HT-29 (cell line): ENCODE measurements at regions not wholly inside any gene's neighbourhood (a gene's known extent, or its start where the extent isn't known, plus 50 kb on each side); places are given as distances from the start of the nearest gene placed in this dataset.

Source experiments
- DNase-seq: peaks from one replicate; pipeline ENCODE4 v3.0.0-alpha.2; 2015; ENCODE audit warnings: low spot score

DNA sequence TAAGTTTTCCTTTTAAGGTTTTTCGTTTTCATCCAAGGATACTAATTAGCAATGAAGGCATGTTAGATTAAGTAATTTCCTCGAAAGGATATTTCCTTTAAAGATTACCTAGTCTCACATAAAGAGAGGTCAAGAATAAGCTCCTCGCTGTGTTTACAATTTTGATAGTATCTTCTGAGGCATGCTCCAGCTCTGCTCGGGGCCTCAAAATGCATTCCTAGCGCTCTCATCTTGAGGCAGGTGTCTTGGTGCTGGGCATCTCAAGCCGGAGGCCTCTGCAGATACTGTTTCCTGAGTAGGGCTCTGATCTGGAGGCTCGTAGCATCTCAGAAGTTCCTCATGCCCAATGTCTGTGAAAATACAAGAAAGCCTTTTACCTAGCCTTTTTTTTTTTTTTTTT, 128.6 kb upstream of the SNX19 start:
- no peak for DNase-seq

DNA sequence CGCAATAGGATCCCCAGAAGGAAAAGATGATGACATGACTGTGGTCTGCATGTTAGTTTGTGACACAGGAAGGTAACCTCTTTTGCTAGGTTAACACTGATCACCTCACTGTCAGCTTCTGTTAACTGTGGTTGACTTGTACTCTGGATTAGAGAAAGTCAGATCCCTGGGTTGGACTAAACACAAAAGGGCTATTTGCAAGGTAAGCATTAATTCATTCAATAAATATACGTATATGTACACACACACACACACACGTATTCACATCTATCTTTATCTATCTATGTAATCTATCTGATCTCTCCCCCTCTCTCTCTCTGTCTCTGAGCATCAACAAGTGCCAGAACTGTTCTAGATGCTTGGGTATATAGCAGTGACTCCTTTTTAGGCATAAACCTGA, 136.1 kb upstream of the SNX19 start:
- no peak for DNase-seq

DNA sequence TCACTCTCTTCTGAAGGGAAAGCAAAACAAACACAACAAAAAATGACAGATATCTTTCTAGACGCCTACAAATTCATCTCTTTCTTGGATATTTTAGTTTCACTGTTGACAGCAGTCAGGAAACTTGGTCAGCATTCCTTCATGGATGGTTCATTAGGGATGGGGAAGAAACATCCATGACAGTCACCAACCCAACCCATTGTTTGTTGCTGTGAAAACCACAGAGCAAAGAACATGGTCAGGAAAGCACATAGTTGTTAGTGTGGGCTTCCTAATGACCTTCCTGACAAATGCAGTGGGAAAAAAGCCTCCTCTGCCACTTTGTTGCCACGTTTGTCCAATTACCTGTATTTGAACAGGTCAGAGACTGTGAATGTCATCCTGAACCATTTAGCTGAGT, 139.8 kb upstream of the SNX19 start:
- no peak for DNase-seq

DNA sequence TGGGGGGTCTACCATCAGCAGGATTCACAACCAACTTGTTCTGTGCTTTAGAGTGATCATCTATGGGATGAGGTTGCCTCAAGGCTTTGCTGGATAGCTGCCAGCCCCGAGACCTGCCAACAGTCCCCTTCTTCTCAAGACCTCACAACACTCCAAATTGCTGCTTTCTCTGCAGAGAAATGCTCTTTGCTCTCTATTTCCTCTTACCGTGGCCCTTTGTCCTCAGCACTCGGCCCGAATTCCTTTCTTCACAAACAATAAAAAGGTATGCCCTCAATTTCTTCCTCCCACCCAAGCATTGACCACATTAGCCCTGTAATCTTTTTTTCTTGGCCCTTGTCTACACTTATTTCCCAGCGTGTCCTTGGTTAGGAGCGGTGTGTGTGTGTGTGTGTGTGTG, 147.4 kb upstream of the SNX19 start:
- DNase-seq = no peak

DNA sequence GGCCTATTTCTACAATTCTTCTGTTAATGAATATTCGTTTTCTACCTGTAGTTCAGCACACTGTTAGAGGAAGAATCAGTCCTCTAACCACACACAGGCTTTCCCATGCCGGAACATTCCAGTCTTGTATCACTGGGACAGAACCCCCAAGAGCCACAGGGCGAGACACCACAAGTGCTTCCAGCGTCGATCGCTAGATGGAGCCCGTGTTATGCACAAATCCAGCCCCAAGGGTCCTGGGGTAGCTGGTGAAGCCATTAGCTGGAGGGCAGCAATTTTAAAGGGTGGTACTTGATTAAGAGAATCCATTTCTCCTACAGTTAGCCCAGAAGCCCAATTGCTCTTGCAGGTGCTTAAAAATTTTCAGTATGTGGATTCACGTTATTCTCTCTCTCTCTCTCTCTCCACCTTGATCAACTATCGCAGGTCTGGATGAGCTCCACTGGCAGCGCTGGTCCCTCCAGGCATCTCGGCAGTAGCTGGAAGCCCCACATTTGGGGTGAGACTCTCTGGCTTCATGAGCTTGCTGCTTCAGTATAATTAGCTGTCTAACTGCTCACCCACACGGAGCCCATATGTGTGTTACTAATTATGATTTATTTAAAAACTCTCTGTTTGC, 148.2 kb upstream of the SNX19 start:
- peak; percentile 83 for DNase-seq

DNA sequence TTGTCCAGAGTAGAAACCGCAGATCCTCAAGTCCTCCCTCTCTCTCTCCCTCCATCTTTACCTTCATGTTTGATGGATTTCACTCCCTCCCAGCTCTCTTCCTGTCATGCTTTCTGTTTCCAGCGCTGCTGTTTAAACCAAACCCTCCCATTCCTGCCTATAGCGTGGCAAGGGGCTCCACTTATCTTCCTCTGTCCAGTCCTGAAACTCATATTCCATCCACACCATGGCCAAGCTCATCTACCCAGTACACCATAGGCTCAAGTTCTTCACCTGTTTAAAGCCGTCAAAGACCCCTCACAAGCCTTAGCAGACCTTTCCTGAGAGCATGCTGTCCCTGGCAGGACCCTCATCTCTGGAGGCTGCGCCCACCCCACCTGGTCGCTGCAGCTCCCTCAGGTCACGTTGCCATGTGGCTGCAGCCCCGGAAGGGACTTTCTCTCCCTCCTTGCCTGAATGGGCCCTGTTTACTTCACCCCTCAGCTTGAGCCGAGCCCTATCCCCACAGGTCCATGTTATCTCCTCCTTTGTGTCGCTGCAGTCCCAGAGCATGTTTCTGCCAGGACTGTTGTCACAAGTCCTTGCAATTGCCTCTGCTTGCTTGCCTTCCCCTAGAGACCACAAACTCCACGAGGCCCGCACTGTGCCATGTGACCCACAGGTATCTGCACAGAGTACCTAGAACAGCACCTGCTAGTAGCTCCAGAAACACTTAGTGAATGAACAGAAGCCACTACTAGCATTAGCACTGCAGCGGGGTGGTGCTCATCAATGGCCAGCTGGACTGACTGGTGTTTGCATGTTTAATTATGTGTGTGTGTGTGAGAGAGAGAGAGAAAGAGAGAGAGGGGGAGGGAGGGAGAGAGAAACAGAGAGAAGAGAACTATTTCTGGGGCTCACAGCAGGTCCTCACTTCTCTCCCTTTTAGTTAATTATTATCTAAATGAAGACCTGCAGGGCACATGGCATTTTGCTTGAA, 149.4 kb upstream of the SNX19 start:
- DNase-seq = no peak

DNA sequence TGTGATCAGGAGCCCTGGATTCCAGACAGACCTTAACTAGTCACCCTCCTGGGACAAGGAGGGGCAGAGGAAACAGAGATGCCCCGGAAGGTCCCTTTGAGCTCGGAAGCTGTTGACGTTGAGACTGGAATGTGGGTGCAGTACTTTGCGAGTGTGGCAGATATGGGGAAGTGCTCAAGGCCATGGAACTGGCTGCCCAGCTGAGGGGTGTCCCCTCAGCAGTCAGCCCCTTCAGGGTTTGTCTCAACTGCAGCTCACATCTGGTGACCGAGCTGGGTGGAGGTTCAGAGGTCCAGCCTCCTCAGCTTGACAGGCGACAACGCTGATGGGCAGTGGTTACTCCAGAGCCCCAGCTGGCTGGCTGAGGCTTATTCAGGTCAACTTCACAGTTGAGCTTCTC, 150.3 kb upstream of the SNX19 start:
- DNase-seq = no peak

DNA sequence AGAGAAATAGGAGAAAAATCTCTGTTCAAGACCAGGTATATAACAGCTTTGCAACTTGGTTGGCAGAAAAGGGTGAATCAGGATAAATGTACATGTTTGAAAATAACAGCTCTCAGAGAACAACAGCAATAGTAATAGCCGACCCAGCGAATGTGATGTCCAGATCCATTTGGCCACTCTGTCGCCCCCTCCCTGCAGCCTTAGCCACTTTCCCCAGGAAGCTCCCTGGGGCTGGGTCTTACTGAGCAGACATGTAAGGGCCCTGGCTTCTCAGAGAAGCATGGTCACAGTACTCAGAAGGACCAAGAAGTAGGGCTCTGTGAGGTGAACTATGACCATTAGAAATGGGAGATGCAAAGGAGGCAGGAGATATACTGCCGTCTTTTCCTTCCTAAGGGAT, 154.1 kb upstream of the SNX19 start:
- DNase-seq = no peak

DNA sequence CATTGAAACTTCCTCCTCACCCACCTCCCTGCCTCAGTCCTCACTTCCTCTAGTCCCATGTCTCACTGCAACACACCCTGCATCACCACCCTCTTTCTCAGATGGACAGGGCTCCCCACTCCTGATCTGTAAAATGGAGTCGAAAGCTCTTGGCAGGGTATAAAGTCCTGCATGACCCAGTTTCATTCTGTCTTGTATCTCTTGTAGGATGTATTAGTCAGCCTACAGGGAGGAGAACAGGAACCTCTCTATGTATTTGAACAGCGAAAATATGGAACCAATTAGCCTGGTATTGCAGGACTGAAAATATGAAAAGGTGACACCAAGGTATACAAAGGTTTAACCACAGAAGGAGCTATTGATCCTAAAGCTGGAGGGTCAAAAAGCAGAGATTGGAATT, 156.9 kb upstream of the SNX19 start:
- DNase-seq = no peak

DNA sequence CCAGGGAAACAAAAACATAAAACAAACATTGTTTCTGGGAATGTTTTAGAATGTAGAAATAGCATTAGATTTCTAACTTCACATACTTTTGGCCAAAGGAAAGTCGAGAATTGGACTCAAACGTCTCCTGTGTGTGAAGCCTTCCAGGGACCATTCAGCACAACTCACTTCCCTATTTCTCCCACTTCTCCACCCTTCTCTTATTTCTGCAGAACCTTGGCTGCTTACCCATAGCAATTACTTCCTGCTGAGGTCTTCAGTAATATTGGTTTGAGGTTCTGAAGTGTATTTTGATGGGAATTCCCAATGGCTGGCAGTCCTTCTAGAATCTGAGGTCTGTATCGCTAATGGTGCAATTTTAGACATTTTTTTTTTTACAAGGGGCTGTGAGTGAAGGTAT, 158.3 kb upstream of the SNX19 start:
- DNase-seq = no peak

DNA sequence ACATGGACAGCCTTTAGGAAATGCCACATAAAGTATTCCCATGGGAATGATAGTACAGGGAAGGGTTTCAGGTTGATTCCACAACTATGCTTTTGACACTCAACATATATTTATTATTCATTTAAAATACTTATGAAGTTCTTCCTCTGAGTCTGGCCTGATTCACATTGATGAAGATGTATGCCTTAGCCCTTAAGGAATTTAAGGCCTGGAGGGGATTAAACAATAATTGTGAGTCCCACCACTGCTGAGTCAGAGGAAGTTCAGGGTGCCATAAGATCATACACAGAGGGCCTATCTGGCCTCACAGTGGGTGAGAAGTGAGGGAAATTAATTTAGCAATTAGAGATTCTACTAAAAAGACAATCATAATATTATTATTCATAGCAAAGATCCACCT, 161.1 kb upstream of the SNX19 start:
- DNase-seq = no peak

DNA sequence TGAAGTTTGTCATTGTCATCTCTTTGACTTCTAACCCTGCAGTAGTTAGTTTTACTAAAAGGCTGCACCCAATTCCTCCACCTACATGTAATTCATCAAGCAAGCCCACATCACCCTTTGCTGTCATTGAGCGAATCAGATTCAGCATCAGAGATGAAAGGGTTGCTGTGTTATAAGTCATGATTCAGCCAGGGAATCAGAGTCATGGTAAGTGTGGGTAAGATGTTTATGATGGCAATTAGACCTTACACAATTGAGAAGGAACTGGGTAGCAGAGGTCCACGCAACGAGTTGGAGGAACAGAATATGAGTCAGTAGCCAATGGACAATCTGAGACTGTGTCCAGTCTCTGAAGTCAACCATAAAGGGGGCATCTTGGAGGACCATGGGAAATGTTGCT, 162.8 kb upstream of the SNX19 start:
- DNase-seq = no peak

DNA sequence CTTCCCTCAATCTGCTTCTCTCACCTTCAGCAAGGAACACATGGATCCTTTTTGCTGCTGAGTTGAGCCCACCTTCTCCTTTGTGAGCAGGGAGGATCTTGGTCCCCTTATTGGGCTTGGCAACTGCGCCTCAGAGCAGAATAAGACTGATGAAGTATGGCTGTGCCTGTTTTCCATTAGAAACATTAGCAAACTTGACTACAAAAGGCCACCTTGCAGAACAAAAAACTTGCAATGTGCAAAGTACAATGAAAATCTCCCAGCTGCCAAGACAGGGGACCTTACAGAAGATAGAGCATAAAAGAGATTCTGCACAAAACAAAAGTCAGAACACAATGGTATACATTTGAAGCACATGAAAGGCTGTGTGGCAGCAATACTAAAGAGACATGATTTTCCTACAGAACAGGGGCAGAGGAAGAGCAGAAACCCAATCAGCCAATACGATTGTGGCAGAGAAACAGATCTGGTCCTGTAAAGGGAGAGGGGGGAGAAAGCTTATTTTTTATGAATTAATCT, 173.5 kb upstream of the SNX19 start:
- no peak for DNase-seq

DNA sequence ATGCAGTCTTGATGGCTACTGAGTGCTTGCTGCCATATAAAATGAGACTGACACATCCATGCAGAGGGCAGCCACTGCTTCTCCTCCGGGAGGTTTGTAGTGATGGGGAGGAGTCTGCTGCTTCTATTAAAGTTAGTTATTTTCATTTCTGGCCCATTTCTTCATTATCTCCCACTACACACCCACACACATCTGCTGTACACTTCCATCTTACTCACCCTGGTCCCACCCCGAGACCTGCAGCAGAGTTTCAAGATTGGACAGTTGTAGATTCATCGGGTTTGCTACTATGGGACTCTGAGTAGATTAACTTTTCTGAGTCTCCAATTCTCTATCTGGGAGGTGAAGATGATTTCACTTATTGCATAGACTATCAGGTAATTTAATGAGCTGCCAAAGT, 176.2 kb upstream of the SNX19 start:
- no peak for DNase-seq

DNA sequence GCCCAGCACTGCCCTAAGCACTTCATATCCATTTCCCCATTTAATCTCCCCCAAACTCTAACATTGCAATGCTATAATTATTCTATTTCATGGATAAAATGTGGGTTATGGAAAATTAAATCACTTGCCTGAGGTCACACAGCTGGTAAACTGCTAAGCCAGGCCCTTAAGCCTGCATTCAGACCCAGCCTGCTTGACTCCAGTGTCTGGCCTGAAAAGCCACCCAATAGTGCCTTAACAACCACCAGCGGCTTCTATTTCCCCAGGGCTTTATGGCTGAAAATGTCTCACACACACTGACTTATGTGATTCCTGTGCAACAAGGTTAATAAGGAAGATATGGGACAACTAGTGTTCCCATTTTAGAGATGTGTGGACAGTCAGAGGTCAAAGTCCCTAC, 178.5 kb upstream of the SNX19 start:
- no peak for DNase-seq

DNA sequence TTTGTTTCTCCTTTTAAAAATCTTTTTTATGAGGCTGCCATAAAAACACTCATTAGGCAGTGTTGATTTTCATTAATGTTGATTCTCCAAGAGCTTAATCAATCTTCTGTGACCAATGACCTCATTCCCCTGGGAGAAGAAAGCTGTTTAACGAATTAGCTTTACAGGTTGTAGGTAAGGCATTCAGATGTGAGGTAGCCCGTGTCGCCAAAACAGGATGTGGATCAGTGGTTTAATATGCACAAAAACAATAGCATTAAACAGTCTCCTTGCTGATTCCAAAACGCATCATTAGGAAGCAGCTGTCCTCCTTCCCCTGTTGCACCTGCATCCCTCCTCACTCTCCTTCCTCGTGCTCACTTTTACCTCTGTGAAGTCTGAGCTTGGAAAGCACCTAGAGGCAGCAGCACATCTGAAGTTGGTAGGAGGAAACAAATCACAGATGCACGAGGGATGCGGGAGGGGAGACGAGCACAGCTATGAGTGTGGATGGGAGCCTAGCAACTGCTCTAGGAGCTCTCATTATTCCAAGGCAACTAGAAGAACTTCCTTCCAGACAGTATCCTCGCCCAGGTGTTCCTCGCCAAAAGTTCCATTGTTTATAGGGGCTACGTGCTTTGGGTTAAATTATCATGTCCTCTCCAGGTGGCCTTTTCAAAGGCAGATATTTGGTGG, 179.4 kb upstream of the SNX19 start:
- no peak for DNase-seq

DNA sequence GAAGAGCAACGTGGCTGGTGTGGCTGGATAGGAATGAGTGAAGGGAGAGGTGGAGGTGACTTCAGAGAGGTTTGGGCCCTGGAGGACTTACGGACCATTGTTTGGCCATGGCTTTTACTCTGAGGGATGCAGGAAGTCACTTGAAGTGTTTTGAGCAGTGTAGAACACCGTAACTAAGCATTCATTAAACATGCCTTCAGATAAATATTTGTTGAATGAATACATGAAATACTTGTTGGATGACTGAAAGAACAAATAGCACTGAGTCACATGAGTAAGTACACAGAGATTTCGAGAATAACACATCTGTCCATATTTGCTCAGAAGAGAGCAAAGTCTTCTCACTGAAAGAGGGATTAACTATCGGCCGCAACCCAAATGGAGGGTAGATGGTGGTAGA, 182.7 kb upstream of the SNX19 start:
- no peak for DNase-seq

DNA sequence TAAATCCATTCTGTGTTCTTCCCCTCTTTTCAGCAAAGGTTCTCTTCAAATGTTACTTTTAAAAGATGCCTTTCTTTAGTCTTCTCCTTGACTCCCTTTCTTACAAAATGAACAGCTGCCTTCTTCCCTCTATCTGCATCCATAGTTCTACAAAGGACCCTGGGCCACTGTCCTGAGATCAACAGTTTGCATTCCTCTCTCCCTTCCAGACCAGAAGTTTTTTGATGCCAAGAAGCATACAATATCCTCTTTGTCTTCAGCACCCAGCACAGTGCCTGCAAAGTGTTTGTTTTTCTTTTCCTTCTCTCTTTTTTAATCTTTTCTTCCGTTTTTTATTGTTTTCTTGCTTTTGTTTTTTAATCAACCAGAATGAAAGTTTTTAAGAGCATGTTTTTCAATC, 183.5 kb upstream of the SNX19 start:
- no peak for DNase-seq

DNA sequence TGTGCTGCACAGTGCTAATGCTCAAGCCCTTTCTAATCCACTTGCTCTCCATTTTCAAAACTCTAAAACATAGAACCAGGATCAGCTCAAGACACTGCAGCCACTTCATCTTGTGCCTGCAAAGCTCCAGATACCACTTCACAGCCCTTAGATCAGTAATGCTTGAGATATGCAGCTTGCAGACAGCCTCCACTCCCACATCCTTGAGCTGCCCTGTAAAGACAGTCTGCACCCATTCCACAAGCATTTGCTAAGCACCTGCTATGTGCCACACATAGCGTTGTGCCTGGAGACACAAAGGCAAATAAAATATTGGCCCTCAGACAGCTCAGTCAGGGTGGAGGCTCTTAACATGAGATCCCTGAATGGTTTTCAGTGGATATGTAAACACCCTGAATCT, 192.5 kb upstream of the SNX19 start:
- no peak for DNase-seq

DNA sequence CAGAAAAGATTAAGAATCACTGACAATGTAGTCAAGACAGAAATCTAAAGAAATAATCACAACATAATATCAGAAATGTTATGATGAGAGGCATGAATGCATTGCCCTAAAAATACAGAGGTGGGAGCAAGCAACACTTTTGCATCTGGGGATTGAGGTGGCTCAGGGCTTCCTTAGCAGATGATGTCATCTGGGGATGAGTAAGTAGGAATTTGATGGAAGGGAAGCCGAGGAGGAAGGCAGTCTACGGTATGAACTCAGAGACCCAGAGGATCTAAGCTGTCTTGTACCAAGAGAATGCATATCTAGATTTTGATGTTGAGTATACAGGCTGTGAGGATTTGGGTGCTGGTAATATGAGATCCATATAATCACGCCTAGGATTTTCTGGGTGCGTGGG, 193.0 kb upstream of the SNX19 start:
- DNase-seq = no peak

DNA sequence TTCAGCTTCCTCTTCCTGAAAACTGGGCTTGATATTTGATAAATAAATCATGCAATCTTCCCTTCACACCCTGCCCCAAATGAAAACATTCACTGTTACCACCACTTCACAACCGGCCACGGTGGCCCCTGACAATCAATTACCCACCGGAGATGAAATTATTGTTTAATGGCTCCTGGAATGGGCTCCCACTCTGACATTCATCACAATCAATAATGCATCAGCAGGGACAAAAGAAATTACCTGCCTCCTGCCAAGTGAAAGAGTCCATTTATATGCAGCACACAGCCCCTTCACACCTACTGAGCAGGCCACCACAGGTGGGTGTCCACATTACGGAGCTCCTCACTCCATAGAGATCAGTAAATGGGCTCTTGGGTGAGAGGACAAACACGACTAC, 193.5 kb upstream of the SNX19 start:
- no peak for DNase-seq

DNA sequence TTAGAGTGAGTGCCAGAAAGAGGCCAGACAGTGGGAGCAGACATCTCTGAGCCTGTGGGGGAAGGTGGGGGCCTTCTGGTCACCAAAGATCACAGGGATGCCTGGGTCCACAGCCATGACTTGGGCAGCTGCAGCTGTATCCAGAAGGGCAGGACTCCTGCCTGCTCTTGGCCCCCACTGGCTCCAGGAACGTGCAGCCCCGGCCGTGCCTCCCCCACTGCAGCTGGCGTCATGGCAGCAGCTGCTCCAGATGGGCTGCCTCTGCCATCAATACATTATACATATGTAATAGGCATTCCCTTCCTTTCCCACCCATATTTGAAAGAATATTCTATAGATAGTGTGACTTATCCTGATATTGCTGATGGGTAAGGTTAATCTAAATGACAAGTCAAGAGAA, 195.5 kb upstream of the SNX19 start:
- DNase-seq = no peak

DNA sequence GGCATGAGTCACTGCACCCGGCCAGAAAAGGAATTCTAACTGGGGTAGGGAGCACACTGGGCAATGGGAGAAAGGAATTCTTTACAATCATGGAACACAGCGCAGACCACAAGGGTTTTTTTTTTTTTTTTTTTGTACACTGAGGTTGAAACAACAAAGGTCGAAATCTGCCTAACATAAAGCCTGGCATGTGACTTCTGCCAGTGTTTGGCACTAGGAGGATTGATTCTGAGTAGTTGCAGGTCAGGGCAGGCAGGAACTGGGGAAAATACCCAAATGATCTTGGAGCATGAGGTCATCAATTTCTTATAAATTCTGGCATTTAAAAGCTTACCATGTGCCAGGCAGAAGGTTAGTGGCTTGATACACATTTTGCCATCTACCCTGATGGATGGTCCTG, 202.0 kb upstream of the SNX19 start:
- no peak for DNase-seq
